CD14-positive monocyte (primary cell): ENCODE measurements at regions not wholly inside any gene's neighbourhood (a gene's known extent, or its start where the extent isn't known, plus 50 kb on each side); places are given as distances from the start of the nearest gene placed in this dataset.

Experiments
- DNase-seq, 3 donors: peaks; one replicate each; pipeline ENCODE4 v3.0.0-alpha.2; 2011 to 2022
- H2AFZ ChIP-seq: 2 replicates; pipeline ENCODE4 v1.6.0; 2012; ENCODE audit warnings: mild to moderate bottlenecking, low read depth, low read length, inconsistent platforms; ENCODE audit not compliant: insufficient read depth, poor library complexity, severe bottlenecking
- H3K27ac ChIP-seq, 2 donors: 1 replicate in 1 of 2; 2 replicates in 1 of 2; pipeline ENCODE4 v1.5.1; 2012 to 2013; ENCODE audit warnings: low read length in 2 of 2, control low read depth in 1 of 2, inconsistent platforms in 1 of 2, low read depth in 1 of 2, mild to moderate bottlenecking in 1 of 2
- H3K27me3 ChIP-seq, 2 donors: one replicate each; pipeline versions ENCODE4 v1.6.0 to v1.6.1; 2011 to 2013; ENCODE audit warnings: low read length in 2 of 2; ENCODE audit not compliant: control insufficient read depth in 2 of 2, insufficient read depth in 2 of 2
- H3K36me3 ChIP-seq, 2 donors: replicated peaks in 1 of 2; 1 replicate in 1 of 2; 2 replicates in 1 of 2; pipeline versions ENCODE4 v1.5.1 to v1.6.1; 2012 to 2013; ENCODE audit warnings: low read length in 2 of 2, control low read depth in 1 of 2, inconsistent platforms in 1 of 2, mild to moderate bottlenecking in 1 of 2; ENCODE audit not compliant: insufficient read depth in 2 of 2, control insufficient read depth in 1 of 2
- H3K4me1 ChIP-seq, 2 donors: 1 replicate in 1 of 2; 2 replicates in 1 of 2; pipeline versions ENCODE4 v1.5.1 to v1.6.1; 2012 to 2013; ENCODE audit warnings: low read length in 2 of 2, control low read depth in 1 of 2, inconsistent platforms in 1 of 2, mild to moderate bottlenecking in 1 of 2, moderate library complexity in 1 of 2; ENCODE audit not compliant: insufficient read depth in 2 of 2, control insufficient read depth in 1 of 2
- H3K4me2 ChIP-seq: replicated peaks from 2 replicates; pipeline ENCODE3; 2012; ENCODE audit warnings: low read length, moderate library complexity, mild to moderate bottlenecking; ENCODE audit not compliant: poor library complexity, severe bottlenecking; ENCODE audit errors: extremely low read depth
- H3K4me3 ChIP-seq, 3 experiments: fragments of 200-600 bp in 1 of 3; sonication (generic) in 1 of 3; replicated peaks in 1 of 3; 1 replicate in 2 of 3; 2 replicates in 1 of 3; pipeline ENCODE4 v1.5.1; 2011 to 2013; ENCODE audit warnings: low read length in 3 of 3, mild to moderate bottlenecking in 3 of 3, control low read depth in 2 of 3, low read depth in 2 of 3, inconsistent platforms in 1 of 3, moderate library complexity in 1 of 3
- H3K79me2 ChIP-seq: 2 replicates; pipeline ENCODE4 v1.6.0; 2012; ENCODE audit warnings: mild to moderate bottlenecking, control low read depth, inconsistent platforms, low read length, moderate library complexity; ENCODE audit not compliant: insufficient read depth
- H3K9ac ChIP-seq: 2 replicates; pipeline ENCODE4 v1.6.0; 2017; ENCODE audit warnings: low read length, mild to moderate bottlenecking; ENCODE audit not compliant: insufficient read depth, poor library complexity, severe bottlenecking
- H3K9me3 ChIP-seq, 2 donors: replicated peaks in 1 of 2; 1 replicate in 1 of 2; 2 replicates in 1 of 2; pipeline versions ENCODE4 v1.5.1 to v1.6.1; 2012 to 2013; ENCODE audit warnings: low read length in 2 of 2, control low read depth in 1 of 2; ENCODE audit not compliant: control insufficient read depth in 1 of 2, insufficient read depth in 1 of 2
- H4K20me1 ChIP-seq: 2 replicates; pipeline ENCODE4 v1.6.0; 2012; ENCODE audit warnings: mild to moderate bottlenecking, low read length, control low read depth, moderate library complexity; ENCODE audit not compliant: insufficient read depth
- H3K27ac Mint-ChIP-seq, 7 donors: one replicate each; pipeline ENCODE4 v1.8.0; 2020; ENCODE audit warnings: mild to moderate bottlenecking in 7 of 7, mixed read lengths in 7 of 7, moderate library complexity in 6 of 7, inconsistent platforms in 2 of 7
- H3K27me3 Mint-ChIP-seq, 3 donors: one replicate each; pipeline ENCODE4 v1.8.0; 2021 to 2022; ENCODE audit warnings: low read depth in 3 of 3, mild to moderate bottlenecking in 3 of 3, mixed read lengths in 3 of 3, moderate library complexity in 3 of 3, inconsistent platforms in 1 of 3
- H3K36me3 Mint-ChIP-seq, 2 donors: one replicate each; pipeline ENCODE4 v1.8.0; 2020; ENCODE audit warnings: mixed read lengths in 2 of 2, inconsistent platforms in 1 of 2, mild to moderate bottlenecking in 1 of 2
- H3K4me1 Mint-ChIP-seq: one replicate; pipeline ENCODE4 v1.8.0; 2020; ENCODE audit warnings: mild to moderate bottlenecking, mixed read lengths
- H3K4me3 Mint-ChIP-seq, 2 donors: one replicate each; pipeline ENCODE4 v1.8.0; 2020; ENCODE audit warnings: mild to moderate bottlenecking in 2 of 2, mixed read lengths in 2 of 2, moderate library complexity in 1 of 2
- H3K9me3 Mint-ChIP-seq, 7 donors: one replicate each; pipeline ENCODE4 v1.8.0; 2020 to 2022; ENCODE audit warnings: mixed read lengths in 7 of 7, mild to moderate bottlenecking in 6 of 7, moderate library complexity in 6 of 7, inconsistent platforms in 2 of 7
- CTCF ChIP-seq: fragments of 200-600 bp; IDR thresholded peaks from one replicate; pipeline ENCODE4 v1.8.0; 2022; ENCODE audit warnings: antibody characterized with exemption, mild to moderate bottlenecking
- WGBS: methylation state at CpG from one replicate; pipeline ENCODE4 v1.1.5; 2013; ENCODE audit warnings: missing lambda C conversion rate; ENCODE audit not compliant: insufficient coverage; 5-methylcytosine and 5-hydroxymethylcytosine counted together
- intact Hi-C, 2 donors: fragments of 100-400 bp; cut with micrococcal nuclease; formaldehyde crosslinking; loops; one replicate each; pipeline versions ENCODE4 v1.15.0 to v1.15.1; 2023

- Mint-ChIP-seq H3K27ac (no peak overlapping the region), H3K27me3 (peaks cover 0 to 1% (median 0%) of the 10 kb centered on the region in 3 donors), H3K4me1 (no peaks in the 10 kb centered on the region), H3K9me3 (peaks cover 0 to 5% (median 3%) of the 10 kb centered on the region in 7 donors), H3K36me3 (no peaks in the 10 kb centered on the region), H3K4me3 (no peak overlapping the region)
- H3K9ac ChIP-seq, result no peak overlapping the region
- WGBS, result 71% methylated on average over 1 of the region's 3 CpGs
- no peaks in the 10 kb centered on the region for H3K36me3 ChIP-seq
- no peaks in the 10 kb centered on the region for H3K79me2 ChIP-seq
- H3K4me3 ChIP-seq, result no peak overlapping the region
- intact Hi-C loops, result no loop called here
- H3K4me1 ChIP-seq, result no peaks in the 10 kb centered on the region
- H3K27me3 ChIP-seq, result peaks cover 0 to 2% of the 10 kb centered on the region in 2 donors
- no peak overlapping the region for H3K4me2 ChIP-seq
- H3K9me3 ChIP-seq, result no peaks in the 10 kb centered on the region
- H3K27ac ChIP-seq, result no peak overlapping the region
- H2AFZ ChIP-seq, result no peak overlapping the region
- DNase-seq, result no peak
- H4K20me1 ChIP-seq, result no peaks in the 10 kb centered on the region
- no peak for TF ChIP-seq CTCF
These were observed 172.7 kb upstream of the RFX3 start for GRCh38 chr9:3698531-3698930.

GRCh38 chr9:3698076-3698475, 172.3 kb upstream of the RFX3 start:
- H3K36me3 Mint-ChIP-seq, result no peaks in the 10 kb centered on the region
- H3K27ac ChIP-seq, result no peak overlapping the region
- no peak overlapping the region for H3K4me3 Mint-ChIP-seq
- no peak overlapping the region for H3K27ac Mint-ChIP-seq
- H3K27me3 Mint-ChIP-seq, result peaks cover 0 to 1% (median 0%) of the 10 kb centered on the region in 3 donors
- H3K9ac ChIP-seq, result no peak overlapping the region
- no peaks in the 10 kb centered on the region for H3K4me1 ChIP-seq
- 100% methylated on average over 2 of the region's 3 CpGs for WGBS
- H3K4me1 Mint-ChIP-seq, result no peaks in the 10 kb centered on the region
- H3K9me3 ChIP-seq, result no peaks in the 10 kb centered on the region
- H3K4me3 ChIP-seq, result no peak overlapping the region
- no peaks in the 10 kb centered on the region for H4K20me1 ChIP-seq
- H2AFZ ChIP-seq, result no peak overlapping the region
- no peaks in the 10 kb centered on the region for H3K36me3 ChIP-seq
- peaks cover 0 to 2% of the 10 kb centered on the region in 2 donors for H3K27me3 ChIP-seq
- no peak for DNase-seq
- intact Hi-C loops, result no loop called here
- no peak for TF ChIP-seq CTCF
- peaks cover 0 to 10% (median 3%) of the 10 kb centered on the region in 7 donors for H3K9me3 Mint-ChIP-seq
- no peaks in the 10 kb centered on the region for H3K79me2 ChIP-seq
- no peak overlapping the region for H3K4me2 ChIP-seq
